ENCODE measurements at regions not wholly inside any gene's neighbourhood (a gene's known extent, or its start where the extent isn't known, plus 50 kb on each side); places are given as distances from the start of the nearest gene placed in this dataset.

- Histone ChIP-seq H3K9me3 (ENCODE audit: insufficient read depth, low read depth, low read length) (no peaks in the 10 kb centered on the region), H3K79me2 (ENCODE audit: insufficient read depth, low read length) (no peaks in the 10 kb centered on the region), H3K4me3 (ENCODE audit: low read length, poor library complexity, severe bottlenecking) (no peak overlapping the region), H3K4me2 (ENCODE audit: low read depth, low read length, poor library complexity, severe bottlenecking) (no peak overlapping the region), H3K4me1 (ENCODE audit: insufficient read depth, low read length, poor library complexity, severe bottlenecking) (no peaks in the 10 kb centered on the region), H3F3A (ENCODE audit: low read depth) (no peaks in the 10 kb centered on the region), H3K9me2 (replicated peaks; ENCODE audit: low read depth, low read length) (no peaks in the 10 kb centered on the region), H2AFZ (ENCODE audit: low read length) (no peak overlapping the region), H3K9ac (ENCODE audit: low read depth, low read length, poor library complexity, severe bottlenecking) (no peak overlapping the region), H4K20me1 (ENCODE audit: insufficient read depth, low read length, poor library complexity, severe bottlenecking) (no peaks in the 10 kb centered on the region), H3K27me3 (ENCODE audit: insufficient read depth, low read length, poor library complexity, severe bottlenecking) (no peaks in the 10 kb centered on the region), H3K36me3 (ENCODE audit: insufficient read depth, low read length) (no peaks in the 10 kb centered on the region)
- no peak for TF ChIP-seq CTCF (conservative IDR thresholded peaks at IDR 0.05; ENCODE audit: low read length)
- no peak for TF ChIP-seq EZH2phosphoT487 (IDR thresholded peaks at IDR 0.05; ENCODE audit: borderline replicate concordance)
Observed at GRCh38 chr7:113810080-113810744, 108.6 kb downstream of the PPP1R3A start.

- Histone ChIP-seq H3K27me3 (ENCODE audit: insufficient read depth, low read length, poor library complexity, severe bottlenecking) (no peaks in the 10 kb centered on the region), H3K4me3 (ENCODE audit: low read length, poor library complexity, severe bottlenecking) (no peak overlapping the region), H3K9me2 (replicated peaks; ENCODE audit: low read depth, low read length) (no peaks in the 10 kb centered on the region), H3K4me1 (ENCODE audit: insufficient read depth, low read length, poor library complexity, severe bottlenecking) (no peaks in the 10 kb centered on the region), H3K79me2 (ENCODE audit: insufficient read depth, low read length) (no peaks in the 10 kb centered on the region), H4K20me1 (ENCODE audit: insufficient read depth, low read length, poor library complexity, severe bottlenecking) (no peaks in the 10 kb centered on the region), H3K4me2 (ENCODE audit: low read depth, low read length, poor library complexity, severe bottlenecking) (no peak overlapping the region), H3K36me3 (ENCODE audit: insufficient read depth, low read length) (no peaks in the 10 kb centered on the region), H3K9me3 (ENCODE audit: insufficient read depth, low read depth, low read length) (no peaks in the 10 kb centered on the region), H2AFZ (ENCODE audit: low read length) (no peak overlapping the region), H3F3A (ENCODE audit: low read depth) (no peaks in the 10 kb centered on the region), H3K9ac (ENCODE audit: low read depth, low read length, poor library complexity, severe bottlenecking) (no peak overlapping the region)
- no peak for TF ChIP-seq CTCF (conservative IDR thresholded peaks at IDR 0.05; ENCODE audit: low read length)
- no peak for TF ChIP-seq EZH2phosphoT487 (IDR thresholded peaks at IDR 0.05; ENCODE audit: borderline replicate concordance)
Observed at GRCh38 chr7:113809581-113809980, 109.2 kb downstream of the PPP1R3A start.

- no peak overlapping the region for H3K9ac ChIP-seq (ENCODE audit: low read depth, low read length, poor library complexity, severe bottlenecking)
- H3K9me3 ChIP-seq (ENCODE audit: insufficient read depth, low read depth, low read length) = no peaks in the 10 kb centered on the region
- no peaks in the 10 kb centered on the region for H3F3A ChIP-seq (ENCODE audit: low read depth)
- H3K9me2 ChIP-seq (replicated peaks; ENCODE audit: low read depth, low read length) = no peaks in the 10 kb centered on the region
- no peak overlapping the region for H3K4me3 ChIP-seq (ENCODE audit: low read length, poor library complexity, severe bottlenecking)
- H3K27me3 ChIP-seq (ENCODE audit: insufficient read depth, low read length, poor library complexity, severe bottlenecking) = no peaks in the 10 kb centered on the region
- H3K36me3 ChIP-seq (ENCODE audit: insufficient read depth, low read length) = no peaks in the 10 kb centered on the region
- no peaks in the 10 kb centered on the region for H3K4me1 ChIP-seq (ENCODE audit: insufficient read depth, low read length, poor library complexity, severe bottlenecking)
- no peaks in the 10 kb centered on the region for H3K79me2 ChIP-seq (ENCODE audit: insufficient read depth, low read length)
- no peaks in the 10 kb centered on the region for H4K20me1 ChIP-seq (ENCODE audit: insufficient read depth, low read length, poor library complexity, severe bottlenecking)
- no peak overlapping the region for H3K4me2 ChIP-seq (ENCODE audit: low read depth, low read length, poor library complexity, severe bottlenecking)
- TF ChIP-seq CTCF (conservative IDR thresholded peaks at IDR 0.05; ENCODE audit: low read length) (no peak), EZH2phosphoT487 (IDR thresholded peaks at IDR 0.05; ENCODE audit: borderline replicate concordance) (no peak)
- no peak overlapping the region for H2AFZ ChIP-seq (ENCODE audit: low read length)
Observed at GRCh38 chr7:113806633-113807327, 112.0 kb downstream of the PPP1R3A start.
